ENCODE measurements at regions not wholly inside any gene's neighbourhood (a gene's known extent, or its start where the extent isn't known, plus 50 kb on each side); places are given as distances from the start of the nearest gene placed in this dataset.

DNA sequence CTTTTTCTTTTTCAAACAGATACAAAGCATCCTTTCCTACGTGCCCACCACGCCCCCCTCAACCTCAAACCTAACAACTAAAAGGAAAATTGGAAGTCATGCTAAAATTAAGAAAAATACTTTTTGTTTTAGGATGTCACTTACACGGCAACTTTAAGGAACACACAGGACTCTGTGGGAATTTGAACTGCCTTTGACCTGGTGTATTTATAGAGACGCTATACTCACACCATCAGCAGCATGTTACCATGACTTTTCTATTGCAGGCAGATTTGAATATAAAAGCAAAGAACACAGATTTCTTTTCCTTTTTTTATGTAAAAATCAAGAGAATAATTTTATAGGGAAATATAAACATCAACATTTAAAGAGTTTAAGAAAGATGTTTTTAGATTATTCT lies 198.2 kb downstream of the SIPA1L2 start:
- H3K4me3 ChIP-seq (ENCODE audit: low read depth, low read length): no peak overlapping the region
- no peaks in the 10 kb centered on the region for H3K79me2 ChIP-seq
- no peaks in the 10 kb centered on the region for H3K27me3 ChIP-seq (ENCODE audit: control insufficient read depth, insufficient read depth, low read length)
- no peak overlapping the region for H3K27ac ChIP-seq
- no peaks in the 10 kb centered on the region for H3K9me3 ChIP-seq (ENCODE audit: control insufficient read depth, low read length)
- H3K9ac ChIP-seq: no peak overlapping the region
- no peak overlapping the region for H2AFZ ChIP-seq
- no peaks in the 10 kb centered on the region for H3K36me3 ChIP-seq (ENCODE audit: control insufficient read depth, insufficient read depth, low read length)
- TF ChIP-seq, protein P1, sequence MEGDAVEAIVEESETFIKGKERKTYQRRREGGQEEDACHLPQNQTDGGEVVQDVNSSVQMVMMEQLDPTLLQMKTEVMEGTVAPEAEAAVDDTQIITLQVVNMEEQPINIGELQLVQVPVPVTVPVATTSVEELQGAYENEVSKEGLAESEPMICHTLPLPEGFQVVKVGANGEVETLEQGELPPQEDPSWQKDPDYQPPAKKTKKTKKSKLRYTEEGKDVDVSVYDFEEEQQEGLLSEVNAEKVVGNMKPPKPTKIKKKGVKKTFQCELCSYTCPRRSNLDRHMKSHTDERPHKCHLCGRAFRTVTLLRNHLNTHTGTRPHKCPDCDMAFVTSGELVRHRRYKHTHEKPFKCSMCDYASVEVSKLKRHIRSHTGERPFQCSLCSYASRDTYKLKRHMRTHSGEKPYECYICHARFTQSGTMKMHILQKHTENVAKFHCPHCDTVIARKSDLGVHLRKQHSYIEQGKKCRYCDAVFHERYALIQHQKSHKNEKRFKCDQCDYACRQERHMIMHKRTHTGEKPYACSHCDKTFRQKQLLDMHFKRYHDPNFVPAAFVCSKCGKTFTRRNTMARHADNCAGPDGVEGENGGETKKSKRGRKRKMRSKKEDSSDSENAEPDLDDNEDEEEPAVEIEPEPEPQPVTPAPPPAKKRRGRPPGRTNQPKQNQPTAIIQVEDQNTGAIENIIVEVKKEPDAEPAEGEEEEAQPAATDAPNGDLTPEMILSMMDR (IDR thresholded peaks at IDR 0.05): no peak
- no peaks in the 10 kb centered on the region for H3K4me1 ChIP-seq
- H3K4me2 ChIP-seq (ENCODE audit: low read length): no peak overlapping the region

DNA sequence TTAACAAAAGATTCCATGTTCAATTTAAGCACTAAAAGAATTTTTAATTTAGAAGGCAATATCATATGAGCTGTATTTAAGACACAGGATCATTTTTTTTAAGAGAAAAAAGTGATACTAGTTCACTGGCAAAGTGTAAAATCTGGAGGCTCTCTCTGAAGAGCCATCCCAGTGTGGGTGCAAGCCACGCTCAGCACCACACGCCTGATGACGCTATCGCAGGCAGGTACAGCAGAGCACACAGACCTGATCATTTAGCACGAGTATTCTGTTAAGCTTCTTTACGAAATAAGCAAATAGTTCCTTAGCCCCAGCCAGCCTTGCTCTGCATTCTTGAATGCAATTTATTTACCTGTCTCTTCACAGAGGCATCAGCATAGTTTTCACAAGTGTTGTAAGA lies 198.6 kb downstream of the SIPA1L2 start:
- Histone ChIP-seq H2AFZ (no peak overlapping the region), H3K27ac (no peak overlapping the region), H3K9me3 (ENCODE audit: control insufficient read depth, low read length) (no peaks in the 10 kb centered on the region), H3K4me3 (ENCODE audit: low read depth, low read length) (no peak overlapping the region), H3K9ac (no peak overlapping the region), H3K27me3 (ENCODE audit: control insufficient read depth, insufficient read depth, low read length) (no peaks in the 10 kb centered on the region), H3K36me3 (ENCODE audit: control insufficient read depth, insufficient read depth, low read length) (no peaks in the 10 kb centered on the region), H3K4me1 (no peaks in the 10 kb centered on the region), H3K79me2 (no peaks in the 10 kb centered on the region), H3K4me2 (ENCODE audit: low read length) (no peak overlapping the region)
- TF ChIP-seq, protein P1 (IDR thresholded peaks at IDR 0.05): no peak

DNA sequence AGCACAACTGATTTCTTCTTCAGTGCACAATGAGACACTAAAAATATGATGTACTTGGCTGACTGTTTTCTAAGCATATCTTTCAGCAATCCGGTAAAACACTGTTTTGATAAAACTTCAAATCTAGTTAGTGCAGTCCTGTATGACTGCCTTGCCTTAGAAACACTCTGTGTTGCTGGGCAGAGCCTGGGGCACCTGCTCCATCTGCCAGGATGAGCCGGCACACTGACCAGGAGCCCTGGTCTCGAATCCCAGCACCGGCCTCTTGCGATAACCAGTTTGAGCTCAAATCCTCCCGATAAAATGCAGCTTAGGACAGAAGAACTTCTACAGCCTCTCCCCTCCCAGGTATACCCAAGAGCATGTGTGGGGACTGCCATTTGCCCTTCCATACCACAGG lies 199.5 kb downstream of the SIPA1L2 start:
- Histone ChIP-seq H2AFZ (no peak overlapping the region), H3K9me3 (ENCODE audit: control insufficient read depth, low read length) (no peaks in the 10 kb centered on the region), H3K27me3 (ENCODE audit: control insufficient read depth, insufficient read depth, low read length) (no peaks in the 10 kb centered on the region), H3K4me2 (ENCODE audit: low read length) (no peak overlapping the region), H3K27ac (no peak overlapping the region), H3K4me1 (no peaks in the 10 kb centered on the region), H3K79me2 (no peaks in the 10 kb centered on the region), H3K9ac (no peak overlapping the region), H3K36me3 (ENCODE audit: control insufficient read depth, insufficient read depth, low read length) (no peaks in the 10 kb centered on the region), H3K4me3 (ENCODE audit: low read depth, low read length) (no peak overlapping the region)
- TF ChIP-seq, protein P1 (IDR thresholded peaks at IDR 0.05): no peak

DNA sequence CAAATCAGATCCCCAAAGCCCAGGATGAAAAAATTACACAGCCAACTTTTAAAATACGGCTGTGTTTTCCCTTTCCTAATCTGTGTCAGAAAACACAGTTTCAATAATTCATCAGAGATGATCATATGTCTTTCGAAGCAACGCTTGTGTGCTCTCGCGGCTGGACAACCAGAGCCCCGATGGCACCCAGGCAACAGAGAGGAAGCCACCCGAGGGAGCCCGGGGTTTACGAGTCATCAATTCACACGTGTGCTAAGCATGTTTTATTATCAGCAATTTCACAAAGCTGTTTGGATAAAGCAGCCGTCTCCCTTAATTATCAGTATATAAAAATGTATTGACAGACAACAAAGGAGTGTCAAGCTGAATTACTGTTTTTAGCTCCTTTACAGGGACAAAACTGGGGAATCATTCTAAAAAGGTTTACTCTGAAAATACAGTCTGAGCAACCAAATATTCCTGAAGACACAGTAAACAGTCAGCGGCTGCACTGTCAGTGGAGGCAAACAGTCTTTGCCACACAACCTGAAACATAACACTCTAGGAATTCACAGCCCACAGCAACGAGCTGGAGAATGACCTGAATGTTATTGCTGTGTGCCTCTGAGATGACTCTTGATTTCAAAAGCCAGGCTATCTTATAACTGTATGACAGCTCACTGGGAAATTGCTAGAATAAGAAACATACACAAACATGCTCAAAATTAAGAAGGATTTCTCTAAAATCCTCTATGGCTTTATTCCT lies 201.0 kb downstream of the SIPA1L2 start:
- H3K4me2 ChIP-seq (ENCODE audit: low read length): no peak overlapping the region
- no peaks in the 10 kb centered on the region for H3K36me3 ChIP-seq (ENCODE audit: control insufficient read depth, insufficient read depth, low read length)
- TF ChIP-seq, protein P1 (IDR thresholded peaks at IDR 0.05): no peak
- H3K9me3 ChIP-seq (ENCODE audit: control insufficient read depth, low read length): no peaks in the 10 kb centered on the region
- no peaks in the 10 kb centered on the region for H3K79me2 ChIP-seq
- H2AFZ ChIP-seq: no peak overlapping the region
- no peak overlapping the region for H3K4me3 ChIP-seq (ENCODE audit: low read depth, low read length)
- H3K9ac ChIP-seq: no peak overlapping the region
- H3K4me1 ChIP-seq: no peaks in the 10 kb centered on the region
- H3K27me3 ChIP-seq (ENCODE audit: control insufficient read depth, insufficient read depth, low read length): no peaks in the 10 kb centered on the region
- H3K27ac ChIP-seq: no peak overlapping the region

DNA sequence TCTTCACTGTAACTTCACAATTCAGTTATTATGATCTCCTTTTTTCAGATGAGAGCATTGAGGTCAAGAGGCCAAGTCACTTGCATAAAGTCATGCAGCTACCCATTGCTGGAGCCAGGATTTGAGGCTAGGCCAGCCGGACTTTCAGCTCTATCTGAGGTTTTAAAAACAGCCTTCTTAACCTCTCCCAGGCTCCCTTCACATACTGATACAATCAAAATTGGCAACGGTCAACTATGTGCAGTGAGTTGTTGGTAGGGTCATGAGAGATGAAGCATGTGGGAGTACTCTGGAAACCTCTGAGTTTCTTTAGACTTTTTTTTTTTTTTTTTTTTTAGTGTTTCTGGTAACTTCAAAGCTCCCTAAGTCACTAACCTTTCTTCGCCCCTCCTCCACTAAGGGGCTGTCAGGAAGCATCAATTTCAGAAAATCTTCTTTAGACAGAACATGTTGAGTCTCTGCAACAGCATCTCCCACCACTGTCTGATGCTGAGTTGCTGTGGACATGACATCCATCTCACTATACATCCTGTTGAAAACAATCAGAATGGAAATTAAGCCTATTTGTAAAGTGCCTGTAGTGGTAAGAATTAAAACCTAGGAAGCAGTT lies 201.8 kb downstream of the SIPA1L2 start:
- Histone ChIP-seq H2AFZ (no peak overlapping the region), H3K4me3 (ENCODE audit: low read depth, low read length) (no peak overlapping the region), H3K9ac (no peak overlapping the region), H3K27me3 (ENCODE audit: control insufficient read depth, insufficient read depth, low read length) (no peaks in the 10 kb centered on the region), H3K79me2 (no peaks in the 10 kb centered on the region), H3K4me2 (ENCODE audit: low read length) (no peak overlapping the region), H3K4me1 (no peaks in the 10 kb centered on the region), H3K9me3 (ENCODE audit: control insufficient read depth, low read length) (no peaks in the 10 kb centered on the region), H3K27ac (no peak overlapping the region), H3K36me3 (ENCODE audit: control insufficient read depth, insufficient read depth, low read length) (no peaks in the 10 kb centered on the region)
- TF ChIP-seq, protein P1 (IDR thresholded peaks at IDR 0.05): no peak
